ENCODE measurements at regions not wholly inside any gene's neighbourhood (a gene's known extent, or its start where the extent isn't known, plus 50 kb on each side); places are given as distances from the start of the nearest gene placed in this dataset.

- no peak overlapping the region for H3K27ac Mint-ChIP-seq
- H3K4me1 Mint-ChIP-seq = no peaks in the 10 kb centered on the region
- no peaks in the 10 kb centered on the region for H3K36me3 Mint-ChIP-seq
- H3K4me3 Mint-ChIP-seq = no peak overlapping the region
- H3K27me3 Mint-ChIP-seq = no peaks in the 10 kb centered on the region
- H3K9me3 Mint-ChIP-seq = peaks cover 4% of the 10 kb centered on the region
Measured at GRCh38 chr12:125434131-125434530, 368.9 kb downstream of the AACS start.

GRCh38 chr12:125434936-125435443, 369.8 kb downstream of the AACS start:
- Mint-ChIP-seq H3K9me3 (peaks cover 4% of the 10 kb centered on the region), H3K36me3 (no peaks in the 10 kb centered on the region), H3K4me3 (no peak overlapping the region), H3K27ac (no peak overlapping the region), H3K27me3 (no peaks in the 10 kb centered on the region), H3K4me1 (no peaks in the 10 kb centered on the region)

GRCh38 chr12:125435871-125436270, 370.6 kb downstream of the AACS start:
- no peaks in the 10 kb centered on the region for H3K27me3 Mint-ChIP-seq
- H3K9me3 Mint-ChIP-seq = peaks cover 4% of the 10 kb centered on the region
- H3K4me1 Mint-ChIP-seq = no peaks in the 10 kb centered on the region
- H3K4me3 Mint-ChIP-seq = no peak overlapping the region
- H3K36me3 Mint-ChIP-seq = no peaks in the 10 kb centered on the region
- no peak overlapping the region for H3K27ac Mint-ChIP-seq

- H3K36me3 Mint-ChIP-seq = no peaks in the 10 kb centered on the region
- H3K4me1 Mint-ChIP-seq = no peaks in the 10 kb centered on the region
- no peak overlapping the region for H3K4me3 Mint-ChIP-seq
- no peaks in the 10 kb centered on the region for H3K27me3 Mint-ChIP-seq
- no peak overlapping the region for H3K27ac Mint-ChIP-seq
- peaks cover 4% of the 10 kb centered on the region for H3K9me3 Mint-ChIP-seq
Measured at GRCh38 chr12:125436686-125437085, 371.5 kb downstream of the AACS start.

GRCh38 chr12:125440399-125440798, 375.2 kb downstream of the AACS start:
- Mint-ChIP-seq H3K4me3 (no peak overlapping the region), H3K4me1 (no peaks in the 10 kb centered on the region), H3K9me3 (no peaks in the 10 kb centered on the region), H3K27ac (no peak overlapping the region), H3K27me3 (no peaks in the 10 kb centered on the region), H3K36me3 (no peaks in the 10 kb centered on the region)

GRCh38 chr12:125443341-125443740, 378.1 kb downstream of the AACS start:
- no peaks in the 10 kb centered on the region for H3K36me3 Mint-ChIP-seq
- H3K27ac Mint-ChIP-seq = no peak overlapping the region
- no peaks in the 10 kb centered on the region for H3K27me3 Mint-ChIP-seq
- no peaks in the 10 kb centered on the region for H3K9me3 Mint-ChIP-seq
- no peaks in the 10 kb centered on the region for H3K4me1 Mint-ChIP-seq
- no peak overlapping the region for H3K4me3 Mint-ChIP-seq

GRCh38 chr12:125451408-125451807, 386.2 kb downstream of the AACS start:
- peaks cover 21% of the 10 kb centered on the region for H3K9me3 Mint-ChIP-seq
- no peak overlapping the region for H3K27ac Mint-ChIP-seq
- peaks cover 13% of the 10 kb centered on the region for H3K27me3 Mint-ChIP-seq
- H3K4me1 Mint-ChIP-seq = no peaks in the 10 kb centered on the region
- no peak overlapping the region for H3K4me3 Mint-ChIP-seq
- no peaks in the 10 kb centered on the region for H3K36me3 Mint-ChIP-seq

- Mint-ChIP-seq H3K4me1 (no peaks in the 10 kb centered on the region), H3K27me3 (peaks cover 17% of the 10 kb centered on the region), H3K4me3 (no peak overlapping the region), H3K9me3 (peaks cover 21% of the 10 kb centered on the region), H3K36me3 (no peaks in the 10 kb centered on the region), H3K27ac (no peak overlapping the region)
Measured at GRCh38 chr12:125453751-125454150, 388.5 kb downstream of the AACS start.

GRCh38 chr12:125454291-125454690, 389.1 kb downstream of the AACS start:
- H3K4me3 Mint-ChIP-seq = no peak overlapping the region
- peaks cover 19% of the 10 kb centered on the region for H3K9me3 Mint-ChIP-seq
- H3K36me3 Mint-ChIP-seq = no peaks in the 10 kb centered on the region
- H3K4me1 Mint-ChIP-seq = no peaks in the 10 kb centered on the region
- no peak overlapping the region for H3K27ac Mint-ChIP-seq
- H3K27me3 Mint-ChIP-seq = peaks cover 17% of the 10 kb centered on the region

GRCh38 chr12:125454786-125455480, 389.7 kb downstream of the AACS start:
- Mint-ChIP-seq H3K4me1 (no peaks in the 10 kb centered on the region), H3K4me3 (no peak overlapping the region), H3K27ac (no peak overlapping the region), H3K36me3 (no peaks in the 10 kb centered on the region), H3K9me3 (peaks cover 13% of the 10 kb centered on the region), H3K27me3 (peaks cover 16% of the 10 kb centered on the region)

GRCh38 chr12:125455556-125455955, 390.3 kb downstream of the AACS start:
- no peaks in the 10 kb centered on the region for H3K4me1 Mint-ChIP-seq
- H3K27me3 Mint-ChIP-seq = peaks cover 14% of the 10 kb centered on the region
- no peak overlapping the region for H3K4me3 Mint-ChIP-seq
- no peaks in the 10 kb centered on the region for H3K36me3 Mint-ChIP-seq
- peaks cover 9% of the 10 kb centered on the region for H3K9me3 Mint-ChIP-seq
- no peak overlapping the region for H3K27ac Mint-ChIP-seq

GRCh38 chr12:125458552-125459268, 393.5 kb downstream of the AACS start:
- H3K4me3 Mint-ChIP-seq = no peak overlapping the region
- H3K27ac Mint-ChIP-seq = no peak overlapping the region

GRCh38 chr12:125461831-125462230, 396.6 kb downstream of the AACS start:
- Mint-ChIP-seq H3K4me1 (no peaks in the 10 kb centered on the region), H3K27ac (no peak overlapping the region), H3K9me3 (no peaks in the 10 kb centered on the region), H3K4me3 (no peak overlapping the region), H3K36me3 (no peaks in the 10 kb centered on the region), H3K27me3 (peaks cover 3% of the 10 kb centered on the region)

More at GRCh38 chr12:125458552-125459268, 393.5 kb downstream of the AACS start:
- Mint-ChIP-seq H3K4me1 (no peaks in the 10 kb centered on the region), H3K9me3 (no peaks in the 10 kb centered on the region), H3K36me3 (no peaks in the 10 kb centered on the region), H3K27me3 (peaks cover 13% of the 10 kb centered on the region)

GRCh38 chr12:125463386-125463785, 398.2 kb downstream of the AACS start:
- H3K27me3 Mint-ChIP-seq = no peaks in the 10 kb centered on the region

GRCh38 chr12:125467363-125467762, 402.1 kb downstream of the AACS start:
- no peaks in the 10 kb centered on the region for H3K27me3 Mint-ChIP-seq
- H3K4me1 Mint-ChIP-seq = no peaks in the 10 kb centered on the region
- no peak overlapping the region for H3K27ac Mint-ChIP-seq
- H3K9me3 Mint-ChIP-seq = no peaks in the 10 kb centered on the region
- no peak overlapping the region for H3K4me3 Mint-ChIP-seq
- no peaks in the 10 kb centered on the region for H3K36me3 Mint-ChIP-seq

More at GRCh38 chr12:125463386-125463785, 398.2 kb downstream of the AACS start:
- Mint-ChIP-seq H3K9me3 (no peaks in the 10 kb centered on the region), H3K36me3 (no peaks in the 10 kb centered on the region), H3K4me3 (no peak overlapping the region), H3K27ac (no peak overlapping the region), H3K4me1 (no peaks in the 10 kb centered on the region)

GRCh38 chr12:125469683-125470082, 404.4 kb downstream of the AACS start:
- Mint-ChIP-seq H3K9me3 (no peaks in the 10 kb centered on the region), H3K27ac (no peak overlapping the region), H3K4me1 (no peaks in the 10 kb centered on the region), H3K36me3 (no peaks in the 10 kb centered on the region), H3K4me3 (no peak overlapping the region), H3K27me3 (peaks cover under 1% of the 10 kb centered on the region)
